Stomach (tissue), 8 donors: ENCODE measurements at regions not wholly inside any gene's neighbourhood (a gene's known extent, or its start where the extent isn't known, plus 50 kb on each side); places are given as distances from the start of the nearest gene placed in this dataset.

ENCODE experiments used
- DNase-seq, 2 donors: peaks; one replicate each; pipeline versions ENCODE4 v3.0.0 to v3.0.0-alpha.2; 2013 to 2019
- H3K27ac ChIP-seq, 5 donors: fragments of 200-600 bp in 4 of 5; sonication (generic) in 4 of 5; one replicate each; pipeline ENCODE4 v1.5.1; 2013 to 2019; ENCODE audit warnings: mild to moderate bottlenecking in 1 of 5, moderate library complexity in 1 of 5
- H3K27me3 ChIP-seq, 3 donors: fragments of 200-600 bp; sonication (generic); one replicate each; pipeline ENCODE4 v1.5.1; 2017 to 2019; ENCODE audit warnings: mixed run types in 1 of 3
- H3K36me3 ChIP-seq, 4 donors: fragments of 200-600 bp; sonication (generic); 1 replicate in 3 of 4; 2 replicates in 1 of 4; pipeline ENCODE4 v1.5.1; 2016 to 2019
- H3K4me1 ChIP-seq, 4 donors: fragments of 200-600 bp; sonication (generic); one replicate each; pipeline ENCODE4 v1.5.1; 2016 to 2019
- H3K4me3 ChIP-seq, 4 donors: fragments of 200-600 bp; sonication (generic) in 3 of 4; one replicate each; pipeline ENCODE4 v1.5.1; 2016 to 2019; ENCODE audit warnings: mild to moderate bottlenecking in 1 of 4
- H3K9me3 ChIP-seq, 4 donors: fragments of 200-600 bp; sonication (generic); one replicate each; pipeline ENCODE4 v1.5.1; 2016 to 2019
- EP300 ChIP-seq: sonication (generic); formaldehyde crosslinking; IDR thresholded peaks from one replicate; pipeline ENCODE4 v1.6.1; 2017; ENCODE audit warnings: antibody characterized with exemption
- POLR2A ChIP-seq, 4 donors: fragments of 450-650 bp; IDR thresholded peaks; one replicate each; pipeline ENCODE4 v1.6.1; 2016; ENCODE audit warnings: antibody characterized with exemption in 4 of 4, control low read depth in 2 of 4, mild to moderate bottlenecking in 1 of 4, moderate library complexity in 1 of 4
- POLR2AphosphoS5 ChIP-seq, 3 donors: sonication (generic); formaldehyde crosslinking; IDR thresholded peaks; one replicate each; pipeline ENCODE4 v1.6.1; 2016; ENCODE audit warnings: antibody characterized with exemption in 3 of 3
- WGBS, 5 donors: extraction: QIAGEN DNeasy Blood & Tissue Kit in 3 of 5; methylation state at CpG; one replicate each; pipeline versions ENCODE4 v1.1.5 to v1.1.7; 2013 to 2018; 5-methylcytosine and 5-hydroxymethylcytosine counted together
- intact Hi-C: fragments of 100-400 bp; cut with DNase I; formaldehyde crosslinking; loops from one replicate; pipeline ENCODE4 v1.15.1; 2023; ENCODE audit warnings: low total_unique reads
- TF ChIP-seq, protein P1 (sequence below), 7 experiments: fragments of 450-650 bp in 4 of 7; fragments of 200-600 bp in 3 of 7; sonication (generic) in 3 of 7; IDR thresholded peaks; one replicate each; pipeline ENCODE4 v1.5.1; 2016 to 2019; ENCODE audit warnings: antibody characterized with exemption in 7 of 7, control low read depth in 2 of 7, mild to moderate bottlenecking in 1 of 7
- donor health status: healthy with polysubstance abuse.
- donor health status: Bipolar disorder and iron deficiency.
- donor health status: healthy.

DNA sequence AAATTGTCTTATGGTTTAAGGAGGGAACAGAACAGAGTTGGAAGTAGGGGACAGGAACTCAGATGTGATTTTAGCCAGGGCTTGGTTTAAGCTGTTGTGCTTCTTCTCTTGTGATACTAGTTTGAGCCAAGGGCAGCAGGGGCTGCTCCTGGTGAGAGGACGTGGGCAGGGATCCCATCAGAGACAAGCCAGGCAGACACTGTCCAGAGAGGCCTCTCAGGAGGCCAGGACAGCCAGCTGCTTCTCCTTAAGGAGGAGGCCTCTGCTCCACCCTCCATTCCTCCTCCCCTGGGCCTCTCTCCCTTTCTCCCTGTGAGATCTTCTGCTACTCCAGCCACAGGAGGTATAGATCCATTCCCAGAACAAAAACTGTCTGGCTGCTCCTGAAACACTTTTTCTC, 108.4 kb upstream of the MLN start:
- Histone ChIP-seq H3K36me3 (no peaks in the 10 kb centered on the region), H3K4me3 (no peak overlapping the region), H3K27ac (no peak overlapping the region), H3K4me1 (peaks cover 0 to 9% (median 0%) of the 10 kb centered on the region in 4 donors), H3K9me3 (no peaks in the 10 kb centered on the region), H3K27me3 (no peaks in the 10 kb centered on the region)
- WGBS, 5 donors: 50 to 89% (median 67%) methylated on average over 1 of the region's 1 CpG
- peak in 1 of 2 donors; percentile 65 for DNase-seq
- intact Hi-C loops: no loop called here
- TF ChIP-seq, protein P1, sequence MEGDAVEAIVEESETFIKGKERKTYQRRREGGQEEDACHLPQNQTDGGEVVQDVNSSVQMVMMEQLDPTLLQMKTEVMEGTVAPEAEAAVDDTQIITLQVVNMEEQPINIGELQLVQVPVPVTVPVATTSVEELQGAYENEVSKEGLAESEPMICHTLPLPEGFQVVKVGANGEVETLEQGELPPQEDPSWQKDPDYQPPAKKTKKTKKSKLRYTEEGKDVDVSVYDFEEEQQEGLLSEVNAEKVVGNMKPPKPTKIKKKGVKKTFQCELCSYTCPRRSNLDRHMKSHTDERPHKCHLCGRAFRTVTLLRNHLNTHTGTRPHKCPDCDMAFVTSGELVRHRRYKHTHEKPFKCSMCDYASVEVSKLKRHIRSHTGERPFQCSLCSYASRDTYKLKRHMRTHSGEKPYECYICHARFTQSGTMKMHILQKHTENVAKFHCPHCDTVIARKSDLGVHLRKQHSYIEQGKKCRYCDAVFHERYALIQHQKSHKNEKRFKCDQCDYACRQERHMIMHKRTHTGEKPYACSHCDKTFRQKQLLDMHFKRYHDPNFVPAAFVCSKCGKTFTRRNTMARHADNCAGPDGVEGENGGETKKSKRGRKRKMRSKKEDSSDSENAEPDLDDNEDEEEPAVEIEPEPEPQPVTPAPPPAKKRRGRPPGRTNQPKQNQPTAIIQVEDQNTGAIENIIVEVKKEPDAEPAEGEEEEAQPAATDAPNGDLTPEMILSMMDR (IDR thresholded peaks at IDR 0.05): no peak
- no peak for TF ChIP-seq POLR2AphosphoS5 (IDR thresholded peaks at IDR 0.05)

DNA sequence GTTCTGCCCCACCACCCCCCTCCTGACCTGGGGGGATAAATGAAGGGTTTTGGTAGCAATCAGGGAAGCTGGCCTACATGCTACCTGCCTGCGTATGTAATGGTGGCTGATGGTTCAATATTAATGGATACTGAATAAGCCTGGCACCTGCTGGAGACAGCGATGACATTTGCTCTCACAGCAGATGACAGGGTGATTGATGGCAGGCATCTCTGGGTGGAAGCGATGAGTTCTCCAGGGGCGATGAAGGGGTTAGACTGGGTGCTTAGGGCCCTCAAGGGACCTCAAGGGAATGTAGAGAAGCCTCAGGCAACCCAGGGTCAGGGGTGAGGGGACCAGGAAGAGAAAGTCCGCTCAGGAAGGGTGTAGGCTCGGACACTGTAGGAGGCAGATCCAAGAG, 107.7 kb upstream of the MLN start:
- H3K9me3 ChIP-seq: no peaks in the 10 kb centered on the region
- intact Hi-C loops: no loop called here
- DNase-seq: no peak
- H3K27me3 ChIP-seq: no peaks in the 10 kb centered on the region
- H3K36me3 ChIP-seq: no peaks in the 10 kb centered on the region
- H3K4me1 ChIP-seq: peaks cover 0 to 9% (median 0%) of the 10 kb centered on the region in 4 donors
- WGBS, 5 donors: 88 to 96% (median 91%) methylated on average over 6 of the region's 6 CpGs
- TF ChIP-seq POLR2A (IDR thresholded peaks at IDR 0.05) (no peak), EP300 (no peak), POLR2AphosphoS5 (IDR thresholded peaks at IDR 0.05) (no peak)
- TF ChIP-seq, protein P1 (IDR thresholded peaks at IDR 0.05): no peak
- H3K4me3 ChIP-seq: no peak overlapping the region
- no peak overlapping the region for H3K27ac ChIP-seq

DNA sequence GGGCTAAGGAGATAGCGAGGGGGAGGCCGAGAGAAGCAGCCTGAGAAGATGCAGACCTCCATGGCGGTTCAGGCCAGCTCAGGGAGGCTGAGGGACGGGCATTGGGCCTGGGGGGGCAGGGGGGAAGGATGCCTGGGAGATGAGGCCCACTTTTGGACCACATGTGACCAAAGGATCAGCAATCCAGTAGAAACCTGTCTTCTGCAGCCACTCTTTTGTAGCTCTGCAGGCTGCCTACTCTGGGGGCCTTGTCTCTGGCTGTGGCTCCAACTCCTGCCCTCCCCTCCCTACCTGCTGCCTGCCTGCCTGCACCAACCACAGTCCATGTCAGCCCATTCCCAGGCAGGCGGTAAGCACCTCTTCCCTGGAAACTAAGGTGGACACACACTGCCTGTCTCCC, 106.8 kb upstream of the MLN start:
- 84 to 94% (median 90%) methylated on average over 4 to 5 of the region's 5 CpGs for WGBS, 5 donors
- TF ChIP-seq, protein P1 (IDR thresholded peaks at IDR 0.05): no peak
- no peak for TF ChIP-seq POLR2AphosphoS5 (IDR thresholded peaks at IDR 0.05)
- TF ChIP-seq POLR2A (IDR thresholded peaks at IDR 0.05): no peak
- TF ChIP-seq EP300: no peak
- Histone ChIP-seq H3K27me3 (no peaks in the 10 kb centered on the region), H3K27ac (no peak overlapping the region), H3K4me3 (no peak overlapping the region), H3K36me3 (no peaks in the 10 kb centered on the region), H3K4me1 (peaks cover 0 to 9% (median 2%) of the 10 kb centered on the region in 4 donors), H3K9me3 (no peaks in the 10 kb centered on the region)
- no peak for DNase-seq
- intact Hi-C loops: no loop called here

DNA sequence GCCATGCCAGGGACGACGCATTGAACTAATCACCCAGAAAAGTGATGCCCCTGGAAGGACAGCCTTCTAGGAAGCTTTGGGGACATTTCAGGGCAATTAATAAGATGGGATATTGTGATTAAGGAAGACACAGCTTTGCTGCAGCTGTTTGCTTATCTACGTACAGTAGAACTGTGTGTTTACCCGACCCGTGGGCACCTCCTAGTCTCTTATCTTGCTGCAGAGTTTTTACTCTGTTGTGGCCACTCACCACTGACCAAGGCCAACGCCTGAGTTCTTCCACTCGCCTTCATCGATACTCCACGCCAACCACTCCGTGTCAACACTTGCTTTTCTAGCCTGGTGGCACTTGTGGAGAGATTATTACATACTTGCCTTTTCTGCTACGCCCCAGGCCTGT, 105.9 kb upstream of the MLN start:
- 46 to 70% (median 56%) methylated on average over 11 of the region's 11 CpGs for WGBS, 5 donors
- Histone ChIP-seq H3K27ac (no peak overlapping the region), H3K4me3 (no peak overlapping the region), H3K27me3 (no peaks in the 10 kb centered on the region), H3K36me3 (no peaks in the 10 kb centered on the region), H3K4me1 (peaks cover 0 to 9% (median 4%) of the 10 kb centered on the region in 4 donors), H3K9me3 (no peaks in the 10 kb centered on the region)
- TF ChIP-seq POLR2AphosphoS5 (IDR thresholded peaks at IDR 0.05) (no peak), EP300 (no peak), POLR2A (IDR thresholded peaks at IDR 0.05) (no peak)
- TF ChIP-seq, protein P1 (IDR thresholded peaks at IDR 0.05): no peak
- intact Hi-C loops: no loop called here
- DNase-seq: no peak
